ENCODE measurements at regions not wholly inside any gene's neighbourhood (a gene's known extent, or its start where the extent isn't known, plus 50 kb on each side); places are given as distances from the start of the nearest gene placed in this dataset.

GRCh38 chr5:133881576-133882388, 86.6 kb downstream of the C5orf15 start:
- ATAC-seq, result no peak
- TF ChIP-seq POU6F1 (CRISPR knock-in tag; IDR thresholded peaks at IDR 0.05; ENCODE audit: borderline replicate concordance, low read depth), result no peak
- TF ChIP-seq ARNTL (CRISPR knock-in tag; IDR thresholded peaks at IDR 0.05; ENCODE audit: borderline replicate concordance, low read depth), result no peak
- no peak for TF ChIP-seq TCF4 (CRISPR knock-in tag; IDR thresholded peaks at IDR 0.05; ENCODE audit: borderline replicate concordance)
- TF ChIP-seq ZFP30 (CRISPR knock-in tag; IDR thresholded peaks at IDR 0.05), result no peak
- TF ChIP-seq ISL1 (CRISPR knock-in tag; IDR thresholded peaks at IDR 0.05), result no peak
- TF ChIP-seq ZC3H10 (CRISPR knock-in tag; IDR thresholded peaks at IDR 0.05), result no peak
- TF ChIP-seq ESRRG (CRISPR knock-in tag; IDR thresholded peaks at IDR 0.05), result no peak
- TF ChIP-seq TOX (CRISPR knock-in tag; IDR thresholded peaks at IDR 0.05; ENCODE audit: borderline replicate concordance), result no peak
- TF ChIP-seq ZFP3 (CRISPR knock-in tag; IDR thresholded peaks at IDR 0.05), result no peak
- no peak for TF ChIP-seq CSDC2 (CRISPR knock-in tag; IDR thresholded peaks at IDR 0.05)
- no peak for TF ChIP-seq ZNF565 (CRISPR knock-in tag; conservative IDR thresholded peaks at IDR 0.05; ENCODE audit: low read depth)
- TF ChIP-seq OSR1 (CRISPR knock-in tag; IDR thresholded peaks at IDR 0.05), result no peak
- no peak for TF ChIP-seq PPARA (CRISPR knock-in tag; IDR thresholded peaks at IDR 0.05; ENCODE audit: borderline replicate concordance)
- TF ChIP-seq PATZ1 (CRISPR knock-in tag; IDR thresholded peaks at IDR 0.05; ENCODE audit: borderline replicate concordance), result no peak
- TF ChIP-seq, protein P1, sequence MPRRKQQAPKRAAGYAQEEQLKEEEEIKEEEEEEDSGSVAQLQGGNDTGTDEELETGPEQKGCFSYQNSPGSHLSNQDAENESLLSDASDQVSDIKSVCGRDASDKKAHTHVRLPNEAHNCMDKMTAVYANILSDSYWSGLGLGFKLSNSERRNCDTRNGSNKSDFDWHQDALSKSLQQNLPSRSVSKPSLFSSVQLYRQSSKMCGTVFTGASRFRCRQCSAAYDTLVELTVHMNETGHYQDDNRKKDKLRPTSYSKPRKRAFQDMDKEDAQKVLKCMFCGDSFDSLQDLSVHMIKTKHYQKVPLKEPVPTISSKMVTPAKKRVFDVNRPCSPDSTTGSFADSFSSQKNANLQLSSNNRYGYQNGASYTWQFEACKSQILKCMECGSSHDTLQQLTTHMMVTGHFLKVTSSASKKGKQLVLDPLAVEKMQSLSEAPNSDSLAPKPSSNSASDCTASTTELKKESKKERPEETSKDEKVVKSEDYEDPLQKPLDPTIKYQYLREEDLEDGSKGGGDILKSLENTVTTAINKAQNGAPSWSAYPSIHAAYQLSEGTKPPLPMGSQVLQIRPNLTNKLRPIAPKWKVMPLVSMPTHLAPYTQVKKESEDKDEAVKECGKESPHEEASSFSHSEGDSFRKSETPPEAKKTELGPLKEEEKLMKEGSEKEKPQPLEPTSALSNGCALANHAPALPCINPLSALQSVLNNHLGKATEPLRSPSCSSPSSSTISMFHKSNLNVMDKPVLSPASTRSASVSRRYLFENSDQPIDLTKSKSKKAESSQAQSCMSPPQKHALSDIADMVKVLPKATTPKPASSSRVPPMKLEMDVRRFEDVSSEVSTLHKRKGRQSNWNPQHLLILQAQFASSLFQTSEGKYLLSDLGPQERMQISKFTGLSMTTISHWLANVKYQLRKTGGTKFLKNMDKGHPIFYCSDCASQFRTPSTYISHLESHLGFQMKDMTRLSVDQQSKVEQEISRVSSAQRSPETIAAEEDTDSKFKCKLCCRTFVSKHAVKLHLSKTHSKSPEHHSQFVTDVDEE (CRISPR knock-in tag; IDR thresholded peaks at IDR 0.05), result no peak
- no peak for TF ChIP-seq ZNF70 (CRISPR knock-in tag; IDR thresholded peaks at IDR 0.05)

GRCh38 chr5:133878236-133878555, 90.2 kb downstream of the C5orf15 start:
- TF ChIP-seq TCF4 (CRISPR knock-in tag; IDR thresholded peaks at IDR 0.05; ENCODE audit: borderline replicate concordance), result no peak
- TF ChIP-seq BACH2 (CRISPR knock-in tag; IDR thresholded peaks at IDR 0.05; ENCODE audit: borderline replicate concordance), result no peak
- no peak for TF ChIP-seq CSDC2 (CRISPR knock-in tag; IDR thresholded peaks at IDR 0.05)
- TF ChIP-seq ZFP3 (CRISPR knock-in tag; IDR thresholded peaks at IDR 0.05), result no peak
- no peak for TF ChIP-seq PATZ1 (CRISPR knock-in tag; IDR thresholded peaks at IDR 0.05; ENCODE audit: borderline replicate concordance)
- TF ChIP-seq ESRRG (CRISPR knock-in tag; IDR thresholded peaks at IDR 0.05), result no peak
- TF ChIP-seq PPARA (CRISPR knock-in tag; IDR thresholded peaks at IDR 0.05; ENCODE audit: borderline replicate concordance), result no peak
- TF ChIP-seq, protein P1 (CRISPR knock-in tag; IDR thresholded peaks at IDR 0.05), result no peak
- no peak for TF ChIP-seq ZC3H10 (CRISPR knock-in tag; IDR thresholded peaks at IDR 0.05)
- TF ChIP-seq TOX (CRISPR knock-in tag; IDR thresholded peaks at IDR 0.05; ENCODE audit: borderline replicate concordance), result no peak
- TF ChIP-seq, protein P2, sequence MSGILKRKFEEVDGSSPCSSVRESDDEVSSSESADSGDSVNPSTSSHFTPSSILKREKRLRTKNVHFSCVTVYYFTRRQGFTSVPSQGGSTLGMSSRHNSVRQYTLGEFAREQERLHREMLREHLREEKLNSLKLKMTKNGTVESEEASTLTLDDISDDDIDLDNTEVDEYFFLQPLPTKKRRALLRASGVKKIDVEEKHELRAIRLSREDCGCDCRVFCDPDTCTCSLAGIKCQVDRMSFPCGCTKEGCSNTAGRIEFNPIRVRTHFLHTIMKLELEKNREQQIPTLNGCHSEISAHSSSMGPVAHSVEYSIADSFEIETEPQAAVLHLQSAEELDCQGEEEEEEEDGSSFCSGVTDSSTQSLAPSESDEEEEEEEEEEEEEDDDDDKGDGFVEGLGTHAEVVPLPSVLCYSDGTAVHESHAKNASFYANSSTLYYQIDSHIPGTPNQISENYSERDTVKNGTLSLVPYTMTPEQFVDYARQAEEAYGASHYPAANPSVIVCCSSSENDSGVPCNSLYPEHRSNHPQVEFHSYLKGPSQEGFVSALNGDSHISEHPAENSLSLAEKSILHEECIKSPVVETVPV (CRISPR knock-in tag; IDR thresholded peaks at IDR 0.05), result no peak
- no peak for TF ChIP-seq GLIS3 (CRISPR knock-in tag; IDR thresholded peaks at IDR 0.05)
- no peak for ATAC-seq
